ENCODE measurements at regions not wholly inside any gene's neighbourhood (a gene's known extent, or its start where the extent isn't known, plus 50 kb on each side); places are given as distances from the start of the nearest gene placed in this dataset.
"Not testable (repeated sequence)": the region's sequence is repeated elsewhere in the genome, so short reads cannot be mapped to it uniquely, and the experiment has no call there.

DNA sequence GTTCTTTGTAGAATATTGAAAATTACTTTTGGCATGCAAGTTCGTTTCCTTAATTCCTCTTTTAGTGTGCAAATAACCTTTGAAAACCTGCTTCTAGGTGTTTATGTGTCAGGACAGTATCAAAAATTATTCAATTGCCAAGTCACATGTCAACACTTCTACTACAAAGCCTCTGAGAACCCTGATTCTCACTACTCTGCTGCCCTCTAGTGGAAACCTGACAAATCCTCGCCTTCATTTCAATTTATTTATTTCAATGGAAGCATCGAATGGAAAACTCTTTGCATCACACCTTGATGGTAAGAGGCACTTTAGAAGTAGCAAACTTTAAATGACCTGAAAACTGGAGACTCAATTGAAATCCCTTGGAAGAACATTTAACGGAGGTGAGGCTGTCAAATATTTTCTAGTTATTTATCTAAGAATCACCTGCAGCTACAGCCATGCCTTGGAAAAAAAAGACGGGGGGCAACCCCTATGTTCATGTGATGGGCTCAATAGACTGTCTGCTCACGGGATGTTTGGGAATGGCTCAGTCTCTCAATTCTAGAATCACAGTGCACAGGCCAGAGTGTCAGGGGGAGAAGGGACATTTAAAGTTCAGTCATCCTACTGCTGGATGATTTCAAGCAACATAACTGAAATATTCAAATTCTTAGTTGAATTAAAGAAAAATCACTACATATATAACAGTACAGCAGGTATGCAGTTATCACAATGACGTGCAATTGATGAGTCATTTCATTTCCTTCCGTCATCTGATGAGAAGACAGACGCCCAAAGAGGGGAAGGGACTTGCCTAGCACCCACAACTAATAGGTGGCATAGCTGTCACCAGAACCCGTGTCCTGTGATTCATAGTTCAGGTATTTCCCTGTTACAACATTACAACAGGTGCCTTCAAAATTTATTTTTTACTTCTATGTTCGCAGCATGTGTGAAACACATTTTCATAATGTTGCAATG, 563.9 kb downstream of the TOX3 start:
- no peak overlapping the region for H3K27ac ChIP-seq (ENCODE audit: low read depth, low read length)
- peak; percentile 47 for DNase-seq (ENCODE audit: low read depth, low spot score)
- peak; percentile 74 for TF ChIP-seq CTCF (IDR thresholded peaks at IDR 0.05; ENCODE audit: low read depth, low read length)
- H3K9me3 ChIP-seq (ENCODE audit: control insufficient read depth, insufficient read depth, low read length) = no peaks in the 10 kb centered on the region
- no peak overlapping the region for H3K4me3 ChIP-seq (ENCODE audit: low read depth, low read length)
- H3K27me3 ChIP-seq (ENCODE audit: control insufficient read depth, insufficient read depth, low read length) = no peaks in the 10 kb centered on the region
- ChIA-PET CTCF (interaction anchor here (0.5 to 4.0 kb wide), 34 partner anchors 10 to 1178 kb away, joined by 3 to 56 read pairs (median 4); no protein-coding TSS in a partner anchor), POLR2A (no interaction called here)

DNA sequence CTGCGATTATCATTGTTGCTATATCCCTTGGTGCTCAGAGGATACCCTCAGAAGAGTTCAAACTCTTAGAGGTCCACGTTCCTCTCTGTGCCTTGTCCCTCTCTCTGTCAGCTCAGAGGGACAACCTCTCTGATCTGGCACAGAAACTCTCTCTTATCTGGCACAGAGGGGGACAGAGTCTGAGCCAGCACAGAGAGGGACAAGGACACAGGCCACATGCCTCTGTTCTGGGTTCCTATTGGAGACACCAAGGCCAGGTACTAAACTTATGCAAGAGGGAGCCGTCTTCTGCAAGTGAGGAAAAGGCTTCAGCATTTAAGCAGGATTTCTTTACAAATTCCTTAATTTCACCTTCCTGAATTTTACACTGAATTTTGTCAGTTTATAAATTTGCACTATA, 565.2 kb downstream of the TOX3 start:
- Histone ChIP-seq H3K27me3 (ENCODE audit: control insufficient read depth, insufficient read depth, low read length) (no peaks in the 10 kb centered on the region), H3K9me3 (ENCODE audit: control insufficient read depth, insufficient read depth, low read length) (no peaks in the 10 kb centered on the region), H3K27ac (ENCODE audit: low read depth, low read length) (no peak overlapping the region), H3K4me3 (ENCODE audit: low read depth, low read length) (no peak overlapping the region)
- ChIA-PET POLR2A (interaction anchor here (0.7 kb wide), 1 partner anchor 164 kb away, joined by 3 read pairs; no protein-coding TSS in a partner anchor), CTCF (interaction anchor here (0.7 to 4.0 kb wide), 23 partner anchors 9 to 1177 kb away, joined by 3 to 56 read pairs (median 4); no protein-coding TSS in a partner anchor)
- TF ChIP-seq CTCF (IDR thresholded peaks at IDR 0.05; ENCODE audit: low read depth, low read length) = no peak
- DNase-seq (ENCODE audit: low read depth, low spot score) = no peak

GRCh38 chr16:51977506-51977905, 569.4 kb downstream of the TOX3 start:
- POLR2A ChIA-PET; H3K27me3 ChIP-seq (ENCODE audit: control insufficient read depth, insufficient read depth, low read length); DNase-seq (ENCODE audit: low read depth, low spot score); H3K9me3 ChIP-seq (ENCODE audit: control insufficient read depth, insufficient read depth, low read length); H3K4me3 ChIP-seq (ENCODE audit: low read depth, low read length); H3K27ac ChIP-seq (ENCODE audit: low read depth, low read length): not testable (repeated sequence)
- CTCF ChIA-PET = interaction anchor here (1.5 kb wide), 1 partner anchor 160 kb away, joined by 3 read pairs; no protein-coding TSS in a partner anchor

- no peaks in the 10 kb centered on the region for H3K27me3 ChIP-seq (ENCODE audit: control insufficient read depth, insufficient read depth, low read length)
- peaks cover 3% of the 10 kb centered on the region; the same call in 1 of the 2 replicates for H3K9me3 ChIP-seq (ENCODE audit: control insufficient read depth, insufficient read depth, low read length)
- H3K4me3 ChIP-seq (ENCODE audit: low read depth, low read length) = no peak overlapping the region
- POLR2A ChIA-PET = no interaction called here
- CTCF ChIA-PET = interaction anchor here (0.7 to 7.1 kb wide), 11 partner anchors 9 to 214 kb away, joined by 3 to 63 read pairs (median 4); no protein-coding TSS in a partner anchor
- H3K27ac ChIP-seq (ENCODE audit: low read depth, low read length) = no peak overlapping the region
- TF ChIP-seq CTCF (IDR thresholded peaks at IDR 0.05; ENCODE audit: low read depth, low read length) = peak; percentile 57
- no peak for DNase-seq (ENCODE audit: low read depth, low spot score)
Measured at GRCh38 chr16:51971184-51971583, 575.8 kb downstream of the TOX3 start.

DNA sequence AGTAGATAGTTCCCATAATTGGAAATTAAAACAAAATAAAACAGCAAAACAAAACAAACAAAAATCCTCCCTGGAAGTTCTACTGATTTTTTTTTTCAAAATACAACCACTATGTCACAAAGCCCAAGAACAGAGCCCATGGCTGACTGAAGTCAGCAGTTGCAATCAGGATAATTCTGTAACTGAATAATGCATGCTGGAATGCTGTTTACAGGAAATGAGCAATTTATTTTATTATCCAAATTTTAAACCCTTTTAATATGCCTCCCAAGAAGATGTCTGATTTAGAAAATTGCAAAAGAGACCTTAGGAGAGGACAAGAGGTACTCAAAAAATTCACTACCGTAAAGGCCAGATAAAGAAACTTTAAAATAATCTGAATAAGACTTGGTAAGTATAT, 578.2 kb downstream of the TOX3 start:
- TF ChIP-seq CTCF (IDR thresholded peaks at IDR 0.05; ENCODE audit: low read depth, low read length) = no peak
- CTCF ChIA-PET = interaction anchor here (1.1 to 7.1 kb wide), 3 partner anchors 13 to 1162 kb away, joined by 3 to 63 read pairs (median 9); no protein-coding TSS in a partner anchor
- DNase-seq (ENCODE audit: low read depth, low spot score) = no peak
- POLR2A ChIA-PET = interaction anchor here (0.6 kb wide), 1 partner anchor 823 kb away, joined by 3 read pairs; no protein-coding TSS in a partner anchor
- Histone ChIP-seq H3K4me3 (ENCODE audit: low read depth, low read length) (no peak overlapping the region), H3K27ac (ENCODE audit: low read depth, low read length) (no peak overlapping the region), H3K27me3 (ENCODE audit: control insufficient read depth, insufficient read depth, low read length) (no peaks in the 10 kb centered on the region), H3K9me3 (ENCODE audit: control insufficient read depth, insufficient read depth, low read length) (no peaks in the 10 kb centered on the region; the same call in 1 of the 2 replicates)
